SK-N-MC (cell line): ENCODE measurements at regions not wholly inside any gene's neighbourhood (a gene's known extent, or its start where the extent isn't known, plus 50 kb on each side); places are given as distances from the start of the nearest gene placed in this dataset.

ENCODE experiments used
- EZH2 ChIP-seq: fragments of 200-600 bp; sonication (generic); IDR thresholded peaks from one replicate; pipeline ENCODE4 v1.6.1; 2017; ENCODE audit warnings: antibody characterized with exemption
- POLR2AphosphoS5 ChIP-seq: IDR thresholded peaks from 2 replicates; pipeline ENCODE4 v1.6.1; 2012; ENCODE audit warnings: mild to moderate bottlenecking, low read depth, low read length, borderline replicate concordance

DNA sequence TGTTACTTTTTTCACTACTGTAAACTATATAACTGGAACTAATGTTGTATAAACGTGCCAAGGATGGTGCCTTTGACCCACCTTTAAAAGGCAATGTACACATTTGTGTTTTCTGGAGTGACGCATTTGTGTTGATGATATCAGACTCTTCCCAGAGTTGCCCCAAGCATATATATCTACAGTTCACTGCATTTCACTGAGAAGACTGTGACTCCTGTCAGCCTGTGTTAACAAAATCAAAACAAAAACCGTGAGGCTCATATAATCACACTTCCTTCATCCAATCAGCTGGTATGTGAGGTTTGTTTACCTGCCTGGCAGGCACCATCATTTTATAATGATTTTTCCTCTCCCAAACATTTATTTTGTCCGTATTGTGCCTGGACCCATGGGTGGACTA, 117.6 kb upstream of the ROBO1 start:
- TF ChIP-seq POLR2AphosphoS5 (no peak), EZH2 (no peak)
